ENCODE measurements at regions not wholly inside any gene's neighbourhood (a gene's known extent, or its start where the extent isn't known, plus 50 kb on each side); places are given as distances from the start of the nearest gene placed in this dataset.

DNA sequence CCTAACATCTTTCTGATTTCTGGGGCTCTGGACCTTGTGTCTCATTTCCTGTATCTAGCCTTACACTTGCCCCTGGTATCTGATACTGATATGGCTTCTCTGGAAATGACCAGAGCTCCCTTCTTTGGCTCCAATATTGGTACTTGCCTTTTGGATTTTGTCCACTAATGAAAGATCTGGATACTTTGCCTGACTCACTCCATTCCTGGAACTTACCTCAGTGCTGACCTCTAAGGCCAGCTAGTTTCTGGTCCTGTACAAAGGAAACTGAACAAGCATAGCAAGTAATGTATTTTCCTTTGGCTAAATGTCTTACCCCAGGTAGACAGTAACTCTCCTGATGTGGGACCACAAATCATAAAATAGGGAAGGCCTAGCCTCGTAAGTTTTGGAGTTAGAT is 93.8 kb upstream of the SLC4A7 start:
- H3K4me3 ChIP-seq, result no peak overlapping the region
- no peak for DNase-seq (ENCODE audit: low spot score in 2 of 2)
- H3K36me3 ChIP-seq, result no peaks in the 10 kb centered on the region
- TF ChIP-seq, protein P1, sequence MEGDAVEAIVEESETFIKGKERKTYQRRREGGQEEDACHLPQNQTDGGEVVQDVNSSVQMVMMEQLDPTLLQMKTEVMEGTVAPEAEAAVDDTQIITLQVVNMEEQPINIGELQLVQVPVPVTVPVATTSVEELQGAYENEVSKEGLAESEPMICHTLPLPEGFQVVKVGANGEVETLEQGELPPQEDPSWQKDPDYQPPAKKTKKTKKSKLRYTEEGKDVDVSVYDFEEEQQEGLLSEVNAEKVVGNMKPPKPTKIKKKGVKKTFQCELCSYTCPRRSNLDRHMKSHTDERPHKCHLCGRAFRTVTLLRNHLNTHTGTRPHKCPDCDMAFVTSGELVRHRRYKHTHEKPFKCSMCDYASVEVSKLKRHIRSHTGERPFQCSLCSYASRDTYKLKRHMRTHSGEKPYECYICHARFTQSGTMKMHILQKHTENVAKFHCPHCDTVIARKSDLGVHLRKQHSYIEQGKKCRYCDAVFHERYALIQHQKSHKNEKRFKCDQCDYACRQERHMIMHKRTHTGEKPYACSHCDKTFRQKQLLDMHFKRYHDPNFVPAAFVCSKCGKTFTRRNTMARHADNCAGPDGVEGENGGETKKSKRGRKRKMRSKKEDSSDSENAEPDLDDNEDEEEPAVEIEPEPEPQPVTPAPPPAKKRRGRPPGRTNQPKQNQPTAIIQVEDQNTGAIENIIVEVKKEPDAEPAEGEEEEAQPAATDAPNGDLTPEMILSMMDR (IDR thresholded peaks at IDR 0.05), result no peak
- TF ChIP-seq POLR2A (IDR thresholded peaks at IDR 0.05), result no peak
- no peak for TF ChIP-seq POLR2AphosphoS5 (IDR thresholded peaks at IDR 0.05)
- no peaks in the 10 kb centered on the region for H3K27me3 ChIP-seq
- no peaks in the 10 kb centered on the region for H3K4me1 ChIP-seq
- intact Hi-C loops (cut with DNase I; ENCODE audit: low total_unique reads), result no loop called here
- H3K9me3 ChIP-seq, result no peaks in the 10 kb centered on the region
- peak overlapping the region; percentile 83 to 88 for H3K27ac ChIP-seq

DNA sequence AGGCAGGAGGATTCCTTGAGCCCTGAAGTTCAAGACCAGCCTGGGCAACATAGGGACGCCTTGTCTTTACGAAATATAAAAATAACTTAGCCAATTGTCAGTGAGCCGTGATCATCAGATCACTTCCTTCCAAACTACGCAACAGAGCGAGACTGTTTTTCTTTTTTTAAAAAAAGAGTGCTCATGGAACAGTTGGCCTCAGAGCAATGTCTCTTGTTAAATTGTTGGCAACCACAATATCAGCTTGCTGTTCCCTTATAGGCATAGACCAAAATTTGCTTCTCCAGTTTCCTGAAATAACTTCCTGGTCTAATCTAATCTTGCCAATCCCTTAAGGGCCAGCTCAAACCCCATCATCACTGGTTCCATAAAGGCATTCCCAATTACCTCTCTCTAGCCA is 93.3 kb upstream of the SLC4A7 start:
- H3K9me3 ChIP-seq, result no peaks in the 10 kb centered on the region
- H3K4me3 ChIP-seq, result no peak overlapping the region
- H3K4me1 ChIP-seq, result no peaks in the 10 kb centered on the region
- TF ChIP-seq, protein P1 (IDR thresholded peaks at IDR 0.05), result no peak
- TF ChIP-seq POLR2AphosphoS5 (IDR thresholded peaks at IDR 0.05) (no peak), POLR2A (IDR thresholded peaks at IDR 0.05) (no peak)
- H3K27ac ChIP-seq, result peak overlapping the region; percentile 83 to 88
- DNase-seq (ENCODE audit: low spot score in 2 of 2), result no peak
- intact Hi-C loops (cut with DNase I; ENCODE audit: low total_unique reads), result no loop called here
- no peaks in the 10 kb centered on the region for H3K27me3 ChIP-seq
- no peaks in the 10 kb centered on the region for H3K36me3 ChIP-seq

DNA sequence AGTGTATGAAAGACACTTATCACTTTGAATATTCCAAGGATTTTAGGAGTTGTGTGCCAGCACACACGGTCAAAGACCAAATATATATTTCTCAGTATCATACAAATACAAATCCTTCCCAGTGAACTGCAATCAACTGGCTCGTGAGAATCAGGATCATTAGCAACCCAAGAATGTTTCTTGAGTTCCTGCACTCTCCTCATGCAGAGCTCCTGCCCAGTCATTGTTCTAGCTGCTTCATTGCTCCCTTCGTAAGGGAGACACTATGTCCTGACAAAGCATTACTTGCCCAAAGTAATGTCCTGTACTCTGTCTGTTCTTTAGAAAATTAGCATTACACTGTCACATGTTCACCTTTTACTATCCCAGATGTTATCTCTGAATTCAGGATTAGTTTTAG is 92.0 kb upstream of the SLC4A7 start:
- Histone ChIP-seq H3K9me3 (no peaks in the 10 kb centered on the region), H3K4me1 (no peaks in the 10 kb centered on the region), H3K27ac (peak overlapping the region in 1 of 2 donors; percentile 7), H3K4me3 (no peak overlapping the region), H3K27me3 (no peaks in the 10 kb centered on the region), H3K36me3 (no peaks in the 10 kb centered on the region)
- DNase-seq (ENCODE audit: low spot score in 2 of 2), result no peak
- intact Hi-C loops (cut with DNase I; ENCODE audit: low total_unique reads), result no loop called here
- TF ChIP-seq POLR2A (IDR thresholded peaks at IDR 0.05) (no peak), POLR2AphosphoS5 (IDR thresholded peaks at IDR 0.05) (no peak)
- TF ChIP-seq, protein P1 (IDR thresholded peaks at IDR 0.05), result no peak

DNA sequence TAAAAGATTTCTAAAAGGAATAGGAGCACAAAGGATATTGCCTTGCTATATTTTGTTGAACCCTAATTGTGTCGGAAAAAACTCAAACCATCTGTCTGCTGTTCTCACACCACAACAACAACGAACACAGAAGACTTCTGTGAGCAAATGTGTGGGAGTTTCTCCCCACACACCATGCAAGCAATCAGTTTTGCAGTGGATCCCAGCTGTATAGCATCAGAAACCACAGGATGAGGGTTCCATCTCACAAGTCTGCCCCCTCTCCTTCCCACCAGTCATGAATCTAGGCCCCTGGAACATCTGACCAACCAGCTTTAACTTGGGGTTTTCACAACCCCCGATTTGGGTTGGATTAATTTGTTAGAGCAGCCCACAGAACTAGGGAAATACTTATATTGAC is 91.3 kb upstream of the SLC4A7 start:
- TF ChIP-seq POLR2A (IDR thresholded peaks at IDR 0.05) (no peak), POLR2AphosphoS5 (IDR thresholded peaks at IDR 0.05) (no peak)
- intact Hi-C loops (cut with DNase I; ENCODE audit: low total_unique reads), result no loop called here
- Histone ChIP-seq H3K27ac (peak overlapping the region in 1 of 2 donors; percentile 23), H3K27me3 (no peaks in the 10 kb centered on the region), H3K36me3 (no peaks in the 10 kb centered on the region), H3K9me3 (no peaks in the 10 kb centered on the region), H3K4me3 (no peak overlapping the region), H3K4me1 (peaks cover 0 to 4% of the 10 kb centered on the region in 2 donors)
- DNase-seq (ENCODE audit: low spot score in 2 of 2), result no peak

DNA sequence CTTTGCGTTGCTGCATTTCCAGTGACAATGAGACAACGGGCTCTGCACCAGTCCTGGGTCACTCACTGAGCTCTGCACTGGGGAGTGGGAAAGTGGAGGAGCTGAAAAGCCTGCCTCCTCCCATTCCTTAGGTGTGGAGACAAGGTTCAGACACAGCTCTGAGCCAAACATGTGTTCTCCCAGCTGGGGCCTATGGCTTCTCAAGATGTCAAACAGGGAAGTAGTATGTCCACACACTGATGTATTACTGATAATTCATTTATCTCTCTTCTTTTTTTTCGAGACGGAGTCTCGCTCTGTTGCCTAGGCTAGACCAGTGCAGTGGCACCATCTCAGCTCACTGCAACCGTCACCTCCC is 90.2 kb upstream of the SLC4A7 start:
- Histone ChIP-seq H3K27ac (no peak overlapping the region), H3K4me1 (peaks cover 0 to 4% of the 10 kb centered on the region in 2 donors), H3K36me3 (no peaks in the 10 kb centered on the region), H3K27me3 (no peaks in the 10 kb centered on the region), H3K4me3 (no peak overlapping the region), H3K9me3 (no peaks in the 10 kb centered on the region)
- no peak for DNase-seq (ENCODE audit: low spot score in 2 of 2)
- intact Hi-C loops (cut with DNase I; ENCODE audit: low total_unique reads), result no loop called here
- no peak for TF ChIP-seq POLR2AphosphoS5 (IDR thresholded peaks at IDR 0.05)
- TF ChIP-seq, protein P1 (IDR thresholded peaks at IDR 0.05), result no peak
- TF ChIP-seq POLR2A (IDR thresholded peaks at IDR 0.05), result no peak
